C4-2B (cell line): ENCODE measurements at regions not wholly inside any gene's neighbourhood (a gene's known extent, or its start where the extent isn't known, plus 50 kb on each side); places are given as distances from the start of the nearest gene placed in this dataset.

Experiments
- H3K27ac ChIP-seq: fragments of 450-650 bp; 2 replicates; pipeline ENCODE4 v1.5.1; 2017
- ZFX ChIP-seq: fragments of 450-650 bp; IDR thresholded peaks from 2 replicates; pipeline ENCODE4 v1.6.1; 2017
- TF ChIP-seq, protein P1 (sequence below): fragments of 450-650 bp; conservative IDR thresholded peaks from 2 replicates; pipeline ENCODE4 v1.5.1; 2017; ENCODE audit warnings: mild to moderate bottlenecking

DNA sequence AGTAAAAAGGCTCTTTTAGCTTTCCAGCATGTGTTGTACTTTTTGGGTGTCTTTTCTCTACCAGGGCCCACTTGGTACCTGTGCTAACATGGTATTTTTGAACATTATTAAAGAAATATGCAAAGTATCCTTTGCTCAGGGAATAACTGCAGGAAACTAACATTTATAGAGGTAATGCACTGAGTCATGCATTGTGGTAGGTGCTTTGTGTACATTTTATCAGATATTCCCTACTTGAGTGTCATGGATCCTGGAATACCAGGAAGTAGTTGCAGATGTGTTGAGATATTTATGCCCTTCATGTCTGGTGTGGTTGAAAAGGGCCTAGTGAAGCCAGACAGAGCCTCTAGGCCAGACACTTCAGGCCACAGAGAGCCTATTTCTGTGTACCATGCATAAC lies 215.5 kb upstream of the CYRIA start:
- H3K27ac ChIP-seq = no peak overlapping the region
- TF ChIP-seq ZFX = no peak
- TF ChIP-seq, protein P1, sequence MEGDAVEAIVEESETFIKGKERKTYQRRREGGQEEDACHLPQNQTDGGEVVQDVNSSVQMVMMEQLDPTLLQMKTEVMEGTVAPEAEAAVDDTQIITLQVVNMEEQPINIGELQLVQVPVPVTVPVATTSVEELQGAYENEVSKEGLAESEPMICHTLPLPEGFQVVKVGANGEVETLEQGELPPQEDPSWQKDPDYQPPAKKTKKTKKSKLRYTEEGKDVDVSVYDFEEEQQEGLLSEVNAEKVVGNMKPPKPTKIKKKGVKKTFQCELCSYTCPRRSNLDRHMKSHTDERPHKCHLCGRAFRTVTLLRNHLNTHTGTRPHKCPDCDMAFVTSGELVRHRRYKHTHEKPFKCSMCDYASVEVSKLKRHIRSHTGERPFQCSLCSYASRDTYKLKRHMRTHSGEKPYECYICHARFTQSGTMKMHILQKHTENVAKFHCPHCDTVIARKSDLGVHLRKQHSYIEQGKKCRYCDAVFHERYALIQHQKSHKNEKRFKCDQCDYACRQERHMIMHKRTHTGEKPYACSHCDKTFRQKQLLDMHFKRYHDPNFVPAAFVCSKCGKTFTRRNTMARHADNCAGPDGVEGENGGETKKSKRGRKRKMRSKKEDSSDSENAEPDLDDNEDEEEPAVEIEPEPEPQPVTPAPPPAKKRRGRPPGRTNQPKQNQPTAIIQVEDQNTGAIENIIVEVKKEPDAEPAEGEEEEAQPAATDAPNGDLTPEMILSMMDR = no peak

DNA sequence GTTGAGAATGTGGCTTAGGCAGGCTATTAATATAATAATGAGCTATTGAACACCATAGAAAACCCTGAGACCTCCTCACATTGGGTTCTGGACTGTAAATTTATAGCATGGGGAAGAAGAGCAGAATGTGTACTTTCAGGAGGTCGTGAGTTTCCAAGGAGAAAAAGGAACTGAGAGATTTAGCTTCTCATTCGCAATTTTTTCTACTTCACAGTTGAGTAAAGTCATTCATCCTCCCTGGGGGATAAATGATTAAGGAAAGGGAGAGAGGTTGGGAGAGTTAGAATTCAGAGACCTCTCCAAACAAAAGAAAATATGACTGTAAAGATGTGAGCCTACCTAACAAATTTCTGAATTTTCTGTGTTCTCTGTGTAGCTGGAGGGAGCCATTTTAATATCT lies 205.8 kb upstream of the CYRIA start:
- TF ChIP-seq, protein P1 = no peak
- TF ChIP-seq ZFX = no peak
- H3K27ac ChIP-seq = no peak overlapping the region

DNA sequence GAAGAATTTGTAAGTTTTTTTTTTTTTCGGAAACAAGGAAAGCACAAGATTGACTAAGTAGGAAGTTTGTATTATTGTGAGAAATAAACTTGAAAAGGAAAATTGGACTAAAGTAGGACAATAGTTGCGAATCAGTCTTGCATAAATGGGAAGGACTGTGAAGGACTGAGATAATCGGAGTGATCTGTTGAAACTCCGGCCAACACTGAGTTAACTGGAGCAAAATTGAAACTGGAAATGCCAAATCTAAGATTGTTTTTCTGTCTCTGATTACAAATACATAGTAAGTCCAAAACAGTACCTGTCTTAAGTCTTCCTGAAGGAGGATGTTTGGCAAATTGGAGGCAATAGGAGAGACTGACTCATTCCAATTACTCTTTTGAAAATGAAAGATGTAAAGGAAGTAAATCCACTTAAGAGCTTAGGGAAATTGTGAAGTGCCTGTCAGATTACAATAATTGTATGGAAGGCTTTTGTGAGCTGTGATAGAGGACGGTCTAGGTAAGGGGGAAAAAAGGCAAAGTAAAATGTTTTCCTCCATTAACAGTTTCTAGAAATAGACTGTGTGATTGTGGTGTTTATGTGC lies 204.9 kb upstream of the CYRIA start:
- TF ChIP-seq, protein P1 = no peak
- no peak for TF ChIP-seq ZFX
- H3K27ac ChIP-seq = no peak overlapping the region

DNA sequence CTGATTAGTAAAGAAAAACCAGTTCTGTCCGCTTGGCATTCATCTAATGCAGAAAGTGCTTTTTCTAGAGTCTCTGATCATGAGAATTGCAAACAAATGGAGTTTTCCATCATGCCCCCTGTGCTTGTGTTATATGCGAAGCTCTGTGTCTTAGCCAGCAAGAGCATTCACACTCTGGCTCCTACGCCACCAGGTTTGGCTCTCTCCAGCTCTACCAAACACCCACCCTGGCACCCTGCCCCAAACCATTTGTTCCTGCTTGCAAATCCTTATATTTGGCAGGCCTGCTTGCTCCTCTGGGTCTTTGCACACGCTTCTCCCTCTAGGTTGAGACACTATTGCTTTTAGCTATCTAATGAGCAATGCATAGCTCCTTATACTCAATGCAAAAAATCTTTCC lies 204.1 kb upstream of the CYRIA start:
- no peak overlapping the region for H3K27ac ChIP-seq
- TF ChIP-seq, protein P1 = no peak
- TF ChIP-seq ZFX = no peak

DNA sequence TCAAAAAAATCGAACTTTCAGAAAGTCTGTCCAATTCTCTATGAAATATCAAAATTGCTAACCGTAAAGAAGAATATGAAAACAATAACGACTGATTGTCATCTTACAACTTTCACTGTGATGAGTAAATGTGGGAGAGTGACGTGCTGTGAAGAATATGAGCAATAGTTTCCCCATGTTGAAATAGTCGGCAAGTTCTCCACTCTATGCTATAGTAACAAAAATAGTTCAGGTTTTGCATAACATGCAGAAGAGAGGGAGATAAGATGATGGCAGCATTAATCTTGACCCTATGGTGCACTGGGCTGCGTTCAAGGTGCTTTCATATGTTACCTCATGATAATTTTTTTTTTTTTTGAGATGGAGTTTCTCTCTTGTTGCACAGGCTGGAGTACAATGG lies 196.8 kb upstream of the CYRIA start:
- H3K27ac ChIP-seq = no peak overlapping the region

DNA sequence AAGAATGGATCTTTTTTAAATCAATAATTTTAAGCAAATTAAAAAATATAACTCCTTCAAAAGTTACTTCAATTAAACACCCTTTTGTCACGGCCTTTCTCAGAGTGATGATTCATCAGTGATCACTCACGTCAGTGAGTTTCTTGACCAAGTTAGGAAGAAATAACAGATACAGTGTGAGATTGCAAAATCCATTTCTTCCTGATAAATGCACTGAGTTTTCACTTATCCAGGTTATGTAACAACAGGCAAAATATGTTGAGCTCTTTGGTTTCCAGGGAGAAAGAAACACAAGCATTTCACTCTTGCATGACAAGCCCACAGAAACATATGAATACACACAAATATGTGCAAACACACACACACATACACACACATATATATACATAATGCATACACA lies 195.9 kb upstream of the CYRIA start:
- no peak overlapping the region for H3K27ac ChIP-seq

More for the DNA sequence above, 196.8 kb upstream of the CYRIA start:
- TF ChIP-seq ZFX = no peak
- TF ChIP-seq, protein P1 = no peak

DNA sequence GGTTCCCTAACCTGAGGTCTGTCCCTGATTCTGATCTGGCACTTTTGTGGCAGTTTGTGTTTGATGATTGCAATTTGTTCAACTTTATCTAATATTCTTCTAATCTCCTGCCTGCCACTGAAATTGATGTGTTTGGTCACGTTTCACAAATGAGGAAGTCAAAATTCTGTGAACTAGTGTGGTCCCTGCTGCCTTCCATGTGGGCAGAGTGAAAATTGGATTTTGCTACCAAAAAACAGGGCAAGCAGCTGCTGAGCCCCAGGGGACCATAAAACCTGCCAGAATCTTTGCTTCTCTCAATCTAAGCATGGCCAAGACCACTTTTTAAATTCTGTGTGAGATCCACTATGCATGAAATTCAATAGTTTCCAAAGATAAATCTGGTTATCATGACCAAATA lies 195.5 kb upstream of the CYRIA start:
- no peak for TF ChIP-seq ZFX
- TF ChIP-seq, protein P1 = no peak
- no peak overlapping the region for H3K27ac ChIP-seq

More for the DNA sequence above, 195.9 kb upstream of the CYRIA start:
- TF ChIP-seq, protein P1 = no peak
- no peak for TF ChIP-seq ZFX
